NCI-H2196 (cell line): ENCODE measurements at regions not wholly inside any gene's neighbourhood (a gene's known extent, or its start where the extent isn't known, plus 50 kb on each side); places are given as distances from the start of the nearest gene placed in this dataset.
"Not testable (repeated sequence)": the region's sequence is repeated elsewhere in the genome, so short reads cannot be mapped to it uniquely, and the experiment has no call there.

ENCODE experiments used
- DNase-seq: peaks from one replicate; lab custom pipeline; 2025; ENCODE audit not compliant: unreplicated experiment; lab: John Stamatoyannopoulos, UW

- DNase-seq: no peak
Observed at GRCh38 chr13:72586518-72586917, 140.9 kb downstream of the MZT1 start.

DNA sequence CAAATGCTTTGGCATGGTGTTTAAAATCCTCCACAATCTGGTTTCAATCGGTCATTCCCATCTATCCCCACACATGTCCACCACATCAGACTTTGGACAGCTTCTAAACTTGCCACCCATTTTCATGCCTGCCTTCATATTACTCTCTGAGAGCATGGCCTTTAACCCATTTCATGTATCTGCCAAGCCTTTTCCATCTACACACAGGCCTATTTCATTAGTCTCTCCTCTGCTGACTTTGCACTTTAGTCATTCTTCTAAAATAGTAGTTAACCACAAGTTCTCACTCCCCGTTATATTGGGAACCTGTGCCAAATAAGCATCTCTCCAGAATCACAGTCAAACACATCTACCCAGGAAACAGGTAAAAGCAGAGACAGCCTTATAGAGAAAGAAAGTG is 142.2 kb downstream of the MZT1 start:
- DNase-seq: no peak

DNA sequence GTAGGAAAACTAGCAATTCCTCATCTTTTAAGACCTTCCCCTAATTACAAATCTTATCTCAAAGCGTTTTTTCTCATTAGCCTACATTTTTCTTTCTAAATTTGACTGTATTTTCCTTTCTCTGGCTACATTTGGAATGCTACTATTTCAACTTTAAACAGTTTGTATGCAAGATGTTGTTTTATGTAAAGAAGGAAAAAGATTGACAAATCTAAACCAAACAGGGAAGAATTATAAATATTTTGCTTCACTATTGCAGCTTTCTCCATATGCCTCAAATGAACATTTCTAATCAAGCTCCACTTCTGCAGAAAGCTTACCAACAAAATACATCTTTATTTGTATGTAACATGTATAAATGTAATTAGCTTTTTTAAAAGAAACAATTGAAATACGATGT is 156.2 kb downstream of the MZT1 start:
- DNase-seq: no peak

GRCh38 chr13:72570019-72570418 is 157.4 kb downstream of the MZT1 start:
- no peak for DNase-seq

DNA sequence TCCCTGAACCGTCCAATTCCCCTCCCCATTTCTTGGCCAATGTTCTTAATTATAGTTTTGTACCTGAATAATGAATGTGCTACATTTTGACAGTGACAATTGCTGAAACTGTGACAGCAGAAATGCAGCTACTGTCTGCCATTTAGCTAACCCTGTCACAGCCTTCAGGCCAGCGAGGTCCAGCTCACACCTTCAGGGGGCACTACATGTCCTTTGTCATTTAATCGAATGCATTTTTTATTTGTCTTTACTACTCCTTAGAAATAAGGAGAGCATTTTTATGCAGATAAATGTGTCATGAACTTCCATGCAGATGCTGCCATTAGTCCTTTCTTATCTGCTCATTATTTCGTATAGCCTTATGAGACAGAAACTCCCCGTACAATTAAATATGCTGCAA is 159.9 kb downstream of the MZT1 start:
- no peak for DNase-seq

- DNase-seq: no peak
Observed at GRCh38 chr13:72566526-72566925, 160.9 kb downstream of the MZT1 start.

DNA sequence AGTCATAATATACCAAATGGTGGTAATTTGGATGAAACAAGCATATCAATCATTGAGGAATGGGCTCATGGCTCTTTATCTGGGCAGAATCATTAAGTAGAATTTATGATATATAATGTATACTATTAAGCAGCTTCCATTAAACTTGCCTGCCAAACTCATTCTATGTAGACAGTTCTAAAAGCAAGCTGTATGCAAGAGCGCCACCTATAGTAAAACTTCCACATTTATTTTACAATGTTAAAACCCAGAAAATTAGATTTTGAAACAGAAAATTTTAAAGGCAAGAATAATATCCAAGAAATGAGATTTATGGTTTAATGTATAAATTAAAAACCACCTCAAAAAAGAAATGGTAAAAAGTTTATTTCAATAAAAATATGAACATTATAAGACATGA is 161.5 kb downstream of the MZT1 start:
- no peak for DNase-seq

- DNase-seq: no peak
Observed at GRCh38 chr13:72562686-72563085, 164.7 kb downstream of the MZT1 start.

DNA sequence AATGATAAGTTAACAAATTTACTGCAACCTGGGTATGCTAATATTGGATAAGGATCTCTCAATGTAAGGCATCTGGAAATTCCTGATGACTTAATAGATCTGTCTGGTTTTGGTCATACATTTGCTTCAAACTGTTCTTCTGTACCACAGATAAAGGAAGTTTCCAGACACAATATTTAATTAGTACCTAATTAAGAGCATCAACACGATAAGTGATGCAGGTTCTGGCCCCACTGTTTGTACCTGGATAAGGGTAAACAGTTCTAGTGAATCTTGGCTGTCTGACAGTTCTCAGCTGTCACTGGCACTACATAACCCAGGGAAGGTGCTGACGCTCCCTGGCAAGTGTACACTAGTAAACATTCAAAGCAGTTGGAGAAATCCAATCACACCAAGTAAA is 165.6 kb downstream of the MZT1 start:
- no peak for DNase-seq

DNA sequence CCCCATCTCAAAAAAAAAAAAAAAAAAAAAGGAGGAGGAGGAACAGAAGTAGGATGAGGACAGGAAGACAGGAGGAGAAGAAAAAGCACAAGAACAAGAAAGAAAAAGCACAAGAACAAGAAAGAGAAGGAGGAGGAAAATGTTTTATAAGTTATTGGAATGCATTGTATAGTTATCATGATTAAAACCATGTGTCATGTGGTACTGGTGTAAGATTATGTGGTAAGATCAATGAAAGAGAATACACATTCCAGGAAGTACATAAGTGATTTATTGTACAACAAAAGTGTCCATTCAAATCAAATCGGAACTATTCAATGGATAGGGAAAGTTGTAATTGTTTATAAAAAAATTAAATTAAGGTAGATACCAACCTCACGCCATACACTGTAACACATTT is 167.7 kb downstream of the MZT1 start:
- DNase-seq: no peak

GRCh38 chr13:72556945-72557344 is 170.5 kb downstream of the MZT1 start:
- no peak for DNase-seq

- DNase-seq: no peak
Observed at GRCh38 chr13:72555601-72556000, 171.8 kb downstream of the MZT1 start.

GRCh38 chr13:72552731-72553130 is 174.7 kb downstream of the MZT1 start:
- DNase-seq: no peak

- DNase-seq: not testable (repeated sequence)
Observed at GRCh38 chr13:72545895-72546294, 181.5 kb downstream of the MZT1 start.

GRCh38 chr13:72545030-72545719 is 182.3 kb downstream of the MZT1 start:
- DNase-seq: no peak

- DNase-seq: no peak
Observed at GRCh38 chr13:72544042-72544441, 183.4 kb downstream of the MZT1 start.

DNA sequence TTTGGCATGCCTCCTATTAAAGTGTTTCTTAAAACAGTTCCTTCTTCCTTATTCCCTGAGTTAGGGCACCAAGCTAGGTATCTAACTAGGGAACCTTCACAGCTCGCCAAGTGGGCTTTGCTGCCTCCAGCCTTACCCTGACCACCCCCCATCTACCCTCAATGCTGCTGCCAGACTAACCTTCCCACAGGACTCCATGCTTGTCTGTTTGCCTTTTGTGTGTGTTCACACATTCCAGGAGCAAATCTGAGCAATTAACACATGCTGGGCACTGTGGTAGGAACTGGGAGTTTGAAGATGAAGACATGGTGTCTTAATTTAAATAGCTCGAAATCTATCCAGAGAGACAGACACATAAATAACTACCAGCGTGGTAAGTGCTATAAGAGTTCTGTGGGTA is 185.2 kb downstream of the MZT1 start:
- no peak for DNase-seq

DNA sequence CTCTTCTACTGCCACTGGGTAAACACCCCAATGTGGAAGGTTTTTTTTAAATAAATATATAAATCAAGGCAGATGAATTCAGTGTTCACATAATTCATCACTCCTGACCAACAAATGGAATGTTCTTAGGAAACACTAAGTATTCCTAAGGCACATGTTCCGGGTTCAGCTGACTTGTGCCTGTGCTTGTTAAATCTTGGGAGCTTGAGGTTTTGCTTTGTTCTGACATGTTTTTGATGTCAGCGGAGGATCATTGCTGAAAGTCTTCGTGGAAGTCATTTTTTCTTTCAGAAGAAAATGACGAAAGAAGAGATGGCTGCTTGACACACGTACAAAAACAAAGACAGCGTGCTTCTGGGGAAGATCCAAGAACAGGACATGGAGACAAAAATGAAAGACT is 185.8 kb downstream of the MZT1 start:
- DNase-seq: no peak

DNA sequence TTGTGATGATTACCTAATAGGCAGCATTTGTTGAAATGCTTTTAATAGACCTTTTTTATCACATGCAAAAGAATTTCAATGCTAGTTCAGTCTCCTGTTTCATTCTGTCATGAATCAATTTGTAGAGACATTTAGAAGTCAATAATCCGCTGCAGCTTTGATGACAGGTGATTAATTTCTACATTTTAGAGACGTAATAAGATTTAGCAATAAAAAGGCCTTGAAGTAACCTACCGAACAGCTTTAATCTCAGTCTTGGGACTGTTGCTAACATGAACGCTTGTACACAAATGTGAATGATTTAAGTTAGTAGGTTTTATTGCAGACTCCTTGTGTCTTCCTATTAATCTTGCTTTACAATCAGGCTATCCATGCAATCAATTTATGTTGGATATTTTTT is 186.5 kb downstream of the MZT1 start:
- no peak for DNase-seq

GRCh38 chr13:72539925-72540324 is 187.5 kb downstream of the MZT1 start:
- no peak for DNase-seq

DNA sequence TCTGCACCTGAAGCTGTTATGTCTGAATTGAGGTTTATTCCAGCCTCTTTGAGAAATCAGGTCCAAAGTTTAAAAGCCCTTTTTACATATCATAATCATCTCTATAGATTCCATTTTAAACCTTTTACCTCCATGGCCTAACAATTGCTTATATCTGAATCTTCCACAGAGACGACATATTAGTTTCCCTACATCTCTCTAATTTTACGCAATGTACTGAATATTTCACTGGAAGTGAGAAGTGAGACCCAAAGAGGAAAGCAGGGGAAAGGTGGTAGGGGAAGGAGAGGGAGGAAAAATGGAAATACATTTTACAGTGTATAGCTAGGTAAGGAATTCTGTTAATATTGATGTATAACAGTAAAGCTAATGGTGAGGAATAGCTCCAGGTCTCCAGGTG is 189.6 kb downstream of the MZT1 start:
- no peak for DNase-seq

GRCh38 chr13:72537395-72537780 is 190.0 kb downstream of the MZT1 start:
- no peak for DNase-seq

- DNase-seq: no peak
Observed at GRCh38 chr13:72536714-72537394, 190.6 kb downstream of the MZT1 start.
